Esophagus squamous epithelium (tissue), 5 donors: ENCODE measurements at regions not wholly inside any gene's neighbourhood (a gene's known extent, or its start where the extent isn't known, plus 50 kb on each side); places are given as distances from the start of the nearest gene placed in this dataset.

ENCODE experiments used
- DNase-seq: peaks from one replicate; lab custom pipeline; 2025; lab: John Stamatoyannopoulos, UW
- H3K27ac ChIP-seq, 4 donors: fragments of 200-600 bp; sonication (generic); one replicate each; pipeline ENCODE4 v1.5.1; 2016 to 2019; ENCODE audit warnings: mild to moderate bottlenecking in 1 of 4
- H3K27me3 ChIP-seq, 4 donors: fragments of 200-600 bp; sonication (generic); 1 replicate in 3 of 4; 2 replicates in 1 of 4; pipeline versions ENCODE4 v1.5.1 to v1.6.0; 2017 to 2021; ENCODE audit warnings: antibody characterized with exemption in 1 of 4
- H3K36me3 ChIP-seq, 3 donors: fragments of 200-600 bp; sonication (generic); one replicate each; pipeline ENCODE4 v1.5.1; 2016 to 2019
- H3K4me1 ChIP-seq, 3 donors: fragments of 200-600 bp; sonication (generic); one replicate each; pipeline ENCODE4 v1.5.1; 2017 to 2019
- H3K4me3 ChIP-seq, 4 donors: fragments of 200-600 bp; sonication (generic); 1 replicate in 3 of 4; 2 replicates in 1 of 4; pipeline ENCODE4 v1.5.1; 2016 to 2019; ENCODE audit warnings: mild to moderate bottlenecking in 2 of 4, moderate library complexity in 1 of 4
- H3K9me3 ChIP-seq, 3 donors: fragments of 200-600 bp; sonication (generic); one replicate each; pipeline ENCODE4 v1.5.1; 2016 to 2019
- CTCF ChIP-seq, 6 experiments: fragments of 450-650 bp in 4 of 6; fragments of 200-600 bp in 2 of 6; sonication (generic) in 2 of 6; IDR thresholded peaks; one replicate each; pipeline ENCODE4 v1.5.1; 2016 to 2019; ENCODE audit warnings: antibody characterized with exemption in 6 of 6, mild to moderate bottlenecking in 4 of 6, moderate library complexity in 4 of 6
- POLR2A ChIP-seq, 4 donors: fragments of 450-650 bp; IDR thresholded peaks; one replicate each; pipeline ENCODE4 v1.6.1; 2017; ENCODE audit warnings: antibody characterized with exemption in 4 of 4, mild to moderate bottlenecking in 4 of 4, moderate library complexity in 3 of 4
- WGBS, 2 donors: methylation state at CpG; one replicate each; pipeline ENCODE4 v1.1.5; 2018; 5-methylcytosine and 5-hydroxymethylcytosine counted together
- intact Hi-C: fragments of 100-400 bp; cut with DNase I; formaldehyde crosslinking; loops from one replicate; pipeline ENCODE4 v1.15.0; 2022
- donor health status: DM: yes; HTN: yes; CAD: no.

GRCh38 chr1:238451781-238452310 lies 561.1 kb upstream of the ZP4 start:
- no peak for TF ChIP-seq CTCF (IDR thresholded peaks at IDR 0.05)
- intact Hi-C loops = no loop called here
- no peak overlapping the region for H3K27ac ChIP-seq
- DNase-seq = no peak
- H3K4me1 ChIP-seq = peaks cover 0 to under 1% (median under 1%) of the 10 kb centered on the region in 3 donors
- no peaks in the 10 kb centered on the region for H3K9me3 ChIP-seq
- H3K36me3 ChIP-seq = no peaks in the 10 kb centered on the region
- 46 to 50% methylated on average over 4 of the region's 4 CpGs for WGBS, 2 donors
- no peak overlapping the region for H3K4me3 ChIP-seq
- no peaks in the 10 kb centered on the region for H3K27me3 ChIP-seq

- intact Hi-C loops = no loop called here
- H3K4me3 ChIP-seq = no peak overlapping the region
- no peak overlapping the region for H3K27ac ChIP-seq
- H3K36me3 ChIP-seq = no peaks in the 10 kb centered on the region
- H3K27me3 ChIP-seq = no peaks in the 10 kb centered on the region
- no peak for DNase-seq
- TF ChIP-seq POLR2A (IDR thresholded peaks at IDR 0.05) = no peak
- TF ChIP-seq CTCF (IDR thresholded peaks at IDR 0.05) = no peak
- H3K4me1 ChIP-seq = no peaks in the 10 kb centered on the region
- H3K9me3 ChIP-seq = no peaks in the 10 kb centered on the region
These were observed 560.3 kb upstream of the ZP4 start for GRCh38 chr1:238450976-238451375.

- no peaks in the 10 kb centered on the region for H3K9me3 ChIP-seq
- no peaks in the 10 kb centered on the region for H3K36me3 ChIP-seq
- TF ChIP-seq POLR2A (IDR thresholded peaks at IDR 0.05) (no peak), CTCF (IDR thresholded peaks at IDR 0.05) (no peak)
- H3K4me1 ChIP-seq = peaks cover 0 to 8% (median 0%) of the 10 kb centered on the region in 3 donors
- H3K4me3 ChIP-seq = no peak overlapping the region
- 84% methylated on average over 6 of the region's 6 CpGs for WGBS, 2 donors
- no peak for DNase-seq
- H3K27ac ChIP-seq = no peak overlapping the region
- no peaks in the 10 kb centered on the region for H3K27me3 ChIP-seq
- intact Hi-C loops = no loop called here
These were observed 553.0 kb upstream of the ZP4 start for GRCh38 chr1:238443687-238444086.

GRCh38 chr1:238439511-238439910 lies 548.8 kb upstream of the ZP4 start:
- TF ChIP-seq POLR2A (IDR thresholded peaks at IDR 0.05) = no peak
- TF ChIP-seq CTCF (IDR thresholded peaks at IDR 0.05) = no peak
- intact Hi-C loops = no loop called here

GRCh38 chr1:238438311-238439270 lies 547.9 kb upstream of the ZP4 start:
- H3K4me1 ChIP-seq = peaks cover 0 to 8% (median 0%) of the 10 kb centered on the region in 3 donors
- intact Hi-C loops = no loop called here
- no peak overlapping the region for H3K4me3 ChIP-seq
- no peaks in the 10 kb centered on the region for H3K9me3 ChIP-seq
- H3K27ac ChIP-seq = no peak overlapping the region
- DNase-seq = no peak
- no peaks in the 10 kb centered on the region for H3K36me3 ChIP-seq
- TF ChIP-seq CTCF (IDR thresholded peaks at IDR 0.05) = no peak
- TF ChIP-seq POLR2A (IDR thresholded peaks at IDR 0.05) = no peak
- H3K27me3 ChIP-seq = no peaks in the 10 kb centered on the region
- WGBS, 2 donors = 45 to 46% methylated on average over 5 of the region's 5 CpGs

More at GRCh38 chr1:238439511-238439910, 548.8 kb upstream of the ZP4 start:
- no peak overlapping the region for H3K4me3 ChIP-seq
- DNase-seq = no peak
- no peaks in the 10 kb centered on the region for H3K36me3 ChIP-seq
- H3K27me3 ChIP-seq = no peaks in the 10 kb centered on the region
- no peaks in the 10 kb centered on the region for H3K9me3 ChIP-seq
- peaks cover 0 to 8% (median 0%) of the 10 kb centered on the region in 3 donors for H3K4me1 ChIP-seq
- H3K27ac ChIP-seq = no peak overlapping the region
